Middle frontal gyrus (tissue), 1 donor: ENCODE measurements at regions not wholly inside any gene's neighbourhood (a gene's known extent, or its start where the extent isn't known, plus 50 kb on each side); places are given as distances from the start of the nearest gene placed in this dataset.
"Not testable (repeated sequence)": the region's sequence is repeated elsewhere in the genome, so short reads cannot be mapped to it uniquely, and the experiment has no call there.

Experiments used
- DNase-seq: peaks from one replicate; pipeline ENCODE4 v3.0.0-alpha.2; 2015; ENCODE audit warnings: low spot score; ENCODE audit errors: extremely low spot score

DNA sequence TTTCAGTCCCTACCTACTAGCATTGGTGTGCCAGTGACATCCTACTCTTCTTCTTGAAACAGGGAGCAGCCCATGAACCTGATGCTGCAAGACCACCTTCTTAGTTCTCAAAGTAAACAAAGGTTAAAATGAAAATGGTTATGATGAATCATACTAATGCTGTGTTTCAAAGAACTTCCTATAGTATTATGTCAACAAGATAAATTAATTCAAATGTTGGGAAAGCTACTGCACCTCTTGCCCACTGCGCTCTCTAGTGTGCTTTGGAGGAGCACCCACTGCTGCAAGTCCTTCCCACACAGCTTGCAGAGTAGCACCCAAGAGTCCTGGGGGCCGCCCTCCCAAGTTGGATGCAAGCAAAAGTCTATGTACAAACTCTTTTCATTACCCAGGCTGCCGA, 81.1 kb downstream of the CD200R1L start:
- DNase-seq = no peak

DNA sequence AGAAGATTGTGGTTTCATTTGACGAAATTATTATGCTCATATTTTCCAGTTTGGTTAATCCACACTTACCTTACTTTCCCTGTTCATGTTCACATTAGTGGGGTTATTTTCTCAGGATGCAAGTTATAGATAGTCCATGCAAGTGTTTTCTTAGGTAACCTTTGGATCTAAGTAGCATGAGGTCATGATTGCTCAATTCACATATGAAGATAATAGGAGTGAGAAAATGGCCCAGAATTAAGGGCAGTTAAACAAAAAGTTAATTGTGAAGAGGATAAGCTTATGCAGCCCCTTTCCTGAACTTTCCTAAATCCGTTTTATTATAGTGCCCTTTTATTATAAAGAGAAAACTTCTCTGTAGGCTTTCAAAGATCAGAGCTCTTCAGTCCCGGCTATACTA, 83.4 kb downstream of the CD200R1L start:
- DNase-seq = no peak

DNA sequence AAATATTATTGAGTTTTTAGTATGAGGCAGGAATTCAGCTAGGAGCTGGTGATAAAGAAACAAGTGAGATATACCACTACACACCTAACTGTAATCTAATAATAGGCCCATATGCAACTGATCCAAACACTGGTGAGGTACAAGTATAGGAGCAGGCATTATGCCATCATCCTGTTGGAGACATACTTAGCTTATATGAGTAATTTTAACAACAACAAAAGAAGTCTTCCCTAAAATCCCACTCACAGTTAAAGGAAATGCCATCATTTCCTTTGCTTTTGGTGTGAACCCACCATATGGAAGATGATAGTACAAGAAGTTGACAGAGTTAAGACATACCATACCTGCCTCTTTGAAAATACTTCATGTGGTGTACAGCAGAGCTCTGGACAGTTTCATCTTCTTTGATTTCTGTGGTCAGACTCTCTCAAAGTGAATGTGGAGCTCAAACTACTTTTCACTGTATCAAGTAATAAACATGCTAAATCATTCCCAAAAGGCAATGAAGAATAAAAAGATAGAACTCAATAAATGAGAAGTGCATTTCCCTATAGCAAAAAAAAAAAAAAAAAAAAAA, 85.5 kb downstream of the CD200R1L start:
- no peak for DNase-seq

DNA sequence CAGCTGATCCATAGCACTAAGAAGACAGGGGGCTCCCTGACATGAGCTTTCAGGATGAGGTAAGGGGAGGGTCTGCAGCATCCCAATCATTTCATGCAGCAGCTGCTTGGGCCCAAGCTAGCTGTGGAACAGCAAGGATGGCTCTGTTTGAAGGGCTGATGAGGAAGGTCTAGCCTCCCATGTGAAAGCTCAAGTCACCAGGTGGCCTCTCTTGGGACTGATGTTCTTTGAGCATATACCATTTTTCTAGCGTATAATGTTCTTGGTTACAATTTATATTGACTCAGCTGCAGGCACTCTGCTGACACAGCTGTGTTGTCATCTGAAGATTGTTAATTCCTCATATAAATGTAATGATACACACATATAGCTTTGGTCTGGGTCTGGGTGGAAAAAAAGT, 87.0 kb downstream of the CD200R1L start:
- no peak for DNase-seq

DNA sequence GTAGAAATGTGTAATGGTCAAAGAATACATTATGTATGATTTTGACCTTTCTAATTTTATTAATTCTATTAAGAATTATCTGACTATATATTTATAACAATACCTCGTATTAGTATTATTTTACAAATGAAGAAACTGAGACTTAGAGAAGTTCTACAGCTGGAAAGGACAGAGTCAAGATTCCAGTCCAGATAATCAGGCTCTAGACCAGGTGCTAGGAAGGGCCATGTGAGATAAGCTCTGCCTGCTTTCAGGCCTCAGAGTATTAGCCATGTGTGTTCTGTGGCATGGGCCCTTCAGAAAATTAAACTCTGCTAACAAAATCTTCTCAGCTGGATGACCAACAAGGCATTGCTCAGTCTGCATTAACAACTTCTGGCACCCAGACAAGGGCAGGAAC, 87.5 kb downstream of the CD200R1L start:
- DNase-seq = no peak

DNA sequence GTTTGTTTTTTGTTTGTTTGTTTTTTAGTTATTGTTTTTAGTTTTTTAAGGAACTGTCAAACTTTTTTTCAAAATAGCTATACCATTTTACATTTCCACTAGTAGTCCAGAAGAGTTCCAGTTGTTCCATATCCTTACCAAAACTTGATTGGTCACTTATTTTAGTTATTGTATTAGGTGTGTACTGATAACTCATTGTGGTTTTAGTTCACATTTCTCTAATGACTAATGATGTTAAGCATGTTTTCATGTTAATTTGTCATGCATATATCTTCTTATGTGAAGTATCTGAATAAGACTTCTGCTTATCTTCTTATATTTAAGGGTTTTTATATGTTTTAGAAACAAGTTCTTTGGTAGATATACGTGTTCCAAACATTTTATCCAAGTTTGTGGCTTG, 89.5 kb downstream of the CD200R1L start:
- no peak for DNase-seq

DNA sequence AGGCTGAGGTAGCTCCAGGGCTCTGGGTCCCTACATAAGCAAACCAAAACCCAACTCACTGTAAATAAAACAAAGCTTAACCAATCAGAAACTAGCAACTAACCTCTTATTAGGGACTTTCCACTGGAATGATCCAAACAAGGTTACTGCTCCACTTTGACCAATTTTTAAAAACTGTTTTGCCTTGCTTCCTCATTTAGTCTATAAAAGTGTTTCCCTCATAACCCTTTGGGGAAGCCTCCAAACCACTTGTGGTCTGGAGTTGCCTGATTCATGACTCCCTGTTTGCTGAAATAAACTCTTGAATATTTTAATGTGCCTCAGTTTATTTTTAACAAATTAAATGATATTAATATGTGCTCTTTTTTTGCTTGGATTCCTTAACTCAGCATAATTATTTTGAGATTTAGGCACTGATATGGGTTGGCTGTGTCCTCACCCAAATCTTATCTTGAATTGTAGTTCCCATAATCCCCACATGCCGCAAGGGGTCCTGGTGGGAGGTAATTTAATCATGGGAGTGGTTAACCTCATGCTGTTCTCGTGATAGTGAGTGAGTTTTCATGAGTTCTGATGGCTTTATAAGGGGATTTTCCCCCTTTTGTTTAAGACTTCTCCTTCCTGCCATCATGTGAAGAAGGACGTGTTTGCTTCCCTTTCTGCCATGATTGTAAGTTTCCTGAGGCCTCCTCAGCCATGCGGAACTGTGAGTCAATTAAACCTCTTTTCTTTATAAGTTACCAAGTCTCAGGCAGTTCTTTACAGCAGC, 90.6 kb downstream of the CD200R1L start:
- no peak for DNase-seq

DNA sequence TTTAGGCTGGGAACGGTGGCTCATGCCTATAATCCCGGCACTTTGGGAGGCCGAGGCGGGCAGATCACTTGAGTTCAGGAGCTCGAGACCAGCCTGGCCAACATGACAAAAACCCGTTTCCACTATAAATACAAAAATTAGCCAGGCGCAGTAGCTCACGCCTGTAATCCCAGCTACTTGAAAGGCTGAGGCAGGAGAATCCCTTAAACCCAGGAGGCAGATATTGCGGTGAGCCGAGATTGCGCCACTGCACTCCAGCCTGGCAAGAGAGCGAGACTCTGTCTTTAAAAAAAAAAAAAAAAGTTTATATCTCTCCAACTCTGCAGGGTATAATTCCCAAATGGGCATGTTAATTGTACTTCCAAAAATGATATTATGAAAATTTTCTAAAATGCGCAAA, 91.6 kb downstream of the CD200R1L start:
- DNase-seq = not testable (repeated sequence)

DNA sequence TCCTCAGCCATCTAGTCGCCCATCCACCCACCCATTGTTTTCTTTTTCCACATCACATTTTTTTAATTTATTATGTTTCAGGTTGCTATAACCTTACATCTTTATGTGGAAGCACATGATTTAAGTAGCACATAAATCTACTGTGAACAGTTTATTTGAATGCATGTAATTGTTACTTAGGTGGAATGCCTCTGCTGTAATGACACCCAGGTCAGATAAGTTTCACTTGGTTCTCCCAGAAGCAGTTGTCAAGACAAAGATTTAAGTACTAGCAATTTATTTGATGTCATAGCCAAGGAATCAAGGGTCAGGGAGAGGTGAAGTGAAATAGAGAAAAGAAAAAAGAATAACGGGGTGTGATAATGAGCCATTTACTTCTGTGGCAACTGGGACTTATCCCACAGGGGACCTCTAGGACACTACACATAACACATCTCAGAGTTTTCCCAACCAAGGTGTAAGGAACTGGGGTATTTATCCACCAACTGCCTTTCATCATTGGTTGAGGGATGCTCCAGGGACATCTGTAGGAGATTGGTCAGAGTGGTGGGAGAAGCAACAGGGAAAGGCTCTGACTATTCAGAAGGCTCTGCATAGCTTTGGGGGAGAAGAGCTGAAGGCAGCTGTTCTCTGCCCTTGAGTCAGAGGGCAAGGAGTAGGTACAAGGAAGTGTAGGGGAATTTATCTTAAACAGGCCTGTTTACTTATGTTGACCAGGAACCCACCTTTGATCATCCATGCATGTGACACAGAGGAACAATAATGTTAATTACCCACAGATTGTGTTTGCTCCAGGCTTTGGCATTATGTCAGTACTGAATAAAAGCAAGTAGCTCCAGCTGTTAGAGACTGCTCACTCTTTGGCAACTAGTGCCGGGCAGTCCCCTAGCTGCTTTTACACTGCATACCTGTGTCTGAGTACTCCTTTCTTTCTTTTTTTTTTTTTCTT, 94.8 kb downstream of the CD200R1L start:
- no peak for DNase-seq

DNA sequence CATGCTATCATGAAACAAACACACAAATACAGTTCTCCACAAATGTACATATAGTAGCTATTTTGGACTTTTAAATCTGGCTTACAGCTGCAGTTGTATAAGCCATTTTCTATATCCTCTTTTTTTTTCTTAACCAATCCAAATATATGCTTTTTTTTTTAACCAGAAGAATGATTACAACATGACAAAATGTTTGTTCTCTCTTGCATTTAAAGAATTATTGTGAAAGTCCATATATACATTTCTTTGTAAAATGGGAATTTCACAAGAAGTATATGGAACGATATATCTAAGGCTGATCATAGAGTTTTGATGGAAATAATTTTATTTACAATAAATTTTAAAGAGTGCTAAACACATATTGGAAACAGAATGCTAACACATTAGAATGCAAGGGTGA, 95.6 kb downstream of the CD200R1L start:
- DNase-seq = no peak

DNA sequence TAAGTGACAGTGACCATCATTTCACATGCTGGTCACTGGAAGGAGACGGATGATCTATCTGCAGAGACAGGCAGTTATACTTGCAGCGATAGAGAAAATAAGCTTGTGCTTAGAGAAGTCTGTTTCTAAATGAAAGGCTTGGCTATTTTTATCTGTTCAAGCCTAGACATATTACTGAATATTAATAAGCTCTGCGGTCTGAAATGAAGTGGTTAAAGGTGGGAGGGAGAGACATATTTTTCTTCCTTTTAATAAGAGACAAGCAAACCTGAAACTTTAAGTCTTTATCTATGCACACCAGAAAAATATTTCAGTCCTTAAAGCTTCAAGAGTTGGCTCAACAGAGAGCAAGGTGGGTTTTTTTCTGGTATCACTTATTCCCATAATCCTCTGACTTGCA, 99.0 kb downstream of the CD200R1L start:
- no peak for DNase-seq

DNA sequence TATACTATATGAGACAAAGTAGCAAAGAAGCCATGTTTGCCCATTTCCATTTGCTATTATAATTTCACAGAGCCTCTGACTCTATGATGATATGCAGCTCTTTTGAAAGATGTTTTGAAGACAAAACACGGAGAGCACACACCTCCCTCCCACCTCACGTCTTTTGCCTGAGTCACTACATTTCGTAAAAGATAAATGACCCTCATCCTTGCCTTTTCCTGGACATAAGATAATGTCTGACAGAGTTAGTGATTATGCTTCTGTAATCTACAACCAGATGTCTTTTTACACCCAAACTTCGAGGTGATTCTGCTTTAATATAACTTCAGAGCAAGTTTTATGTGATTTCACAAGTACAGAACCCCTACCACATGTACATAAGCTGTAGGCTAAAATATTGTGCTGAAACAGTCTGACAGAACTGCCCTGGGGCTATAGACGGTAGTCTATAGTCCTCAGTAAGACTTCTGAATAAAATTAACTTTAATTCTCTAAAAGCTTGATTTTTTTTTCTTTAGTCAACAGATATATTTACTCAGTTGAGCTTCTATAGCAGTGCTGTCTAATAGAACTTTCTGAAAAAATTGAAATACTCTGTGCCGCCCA, 99.9 kb downstream of the CD200R1L start:
- DNase-seq = no peak

DNA sequence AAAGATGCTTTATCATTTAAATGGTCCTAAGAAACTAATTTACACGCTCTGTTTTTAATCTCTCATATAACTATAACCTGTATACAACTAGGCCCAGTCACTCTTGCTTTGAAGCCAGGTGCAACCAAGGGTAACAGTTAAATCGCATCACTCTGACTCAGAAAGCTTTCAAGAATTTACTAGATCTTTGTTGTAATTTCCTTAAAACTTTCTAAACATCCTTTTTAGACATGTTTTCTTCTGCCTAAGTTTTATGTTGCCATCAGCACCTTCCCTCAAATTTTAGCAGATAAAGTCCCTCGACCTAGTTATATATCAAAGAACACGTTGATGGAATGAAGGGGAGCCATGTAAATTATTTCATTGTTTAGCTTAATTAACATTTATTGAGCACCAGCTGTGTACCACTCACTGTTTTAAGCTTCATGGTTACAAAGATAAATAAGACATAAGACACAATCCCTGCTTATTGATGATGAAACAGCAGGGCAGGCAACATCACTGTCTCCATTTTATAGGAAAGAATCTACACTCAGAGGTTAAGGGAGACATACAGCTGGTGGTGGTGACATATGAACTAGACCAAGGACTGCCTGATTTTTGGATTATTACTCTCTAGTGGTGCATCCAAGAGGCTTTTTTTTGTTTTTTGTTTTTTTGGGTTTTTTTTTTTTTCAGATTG, 101.0 kb downstream of the CD200R1L start:
- DNase-seq = no peak

DNA sequence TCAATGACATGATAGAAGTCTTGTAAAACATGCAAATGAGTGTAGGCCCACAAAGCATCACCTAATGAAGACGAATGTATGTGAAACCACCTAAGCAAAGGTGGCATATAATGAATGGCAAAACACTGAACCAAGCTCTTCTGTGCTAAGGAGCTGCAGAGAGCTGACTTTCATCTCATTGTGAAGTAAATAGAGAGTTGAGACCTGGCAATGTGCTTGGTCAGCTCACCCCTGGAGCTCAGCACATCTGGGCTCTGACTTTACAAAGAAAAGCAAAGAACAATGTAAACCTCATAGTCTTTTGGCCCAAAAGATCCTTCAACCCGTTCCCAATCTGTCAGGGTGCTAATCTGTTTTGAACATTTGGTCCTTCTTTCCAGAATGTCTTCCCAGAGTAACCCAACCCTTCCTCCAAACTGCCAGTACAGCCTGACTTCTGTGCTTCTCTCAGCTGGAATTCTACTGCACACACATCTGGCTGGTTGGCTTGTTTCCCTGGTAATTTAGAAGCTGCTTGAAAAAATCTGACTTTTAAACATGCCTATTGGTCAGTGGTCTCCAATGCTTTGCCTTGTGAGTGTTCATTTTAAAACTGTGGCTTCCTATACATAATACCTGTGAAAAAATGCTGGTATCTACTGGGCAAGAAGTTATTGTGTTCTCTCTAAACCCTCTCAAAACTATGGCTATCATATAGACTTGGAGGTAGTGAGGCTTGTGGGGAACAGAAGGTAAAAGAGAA, 101.7 kb downstream of the CD200R1L start:
- DNase-seq = no peak

DNA sequence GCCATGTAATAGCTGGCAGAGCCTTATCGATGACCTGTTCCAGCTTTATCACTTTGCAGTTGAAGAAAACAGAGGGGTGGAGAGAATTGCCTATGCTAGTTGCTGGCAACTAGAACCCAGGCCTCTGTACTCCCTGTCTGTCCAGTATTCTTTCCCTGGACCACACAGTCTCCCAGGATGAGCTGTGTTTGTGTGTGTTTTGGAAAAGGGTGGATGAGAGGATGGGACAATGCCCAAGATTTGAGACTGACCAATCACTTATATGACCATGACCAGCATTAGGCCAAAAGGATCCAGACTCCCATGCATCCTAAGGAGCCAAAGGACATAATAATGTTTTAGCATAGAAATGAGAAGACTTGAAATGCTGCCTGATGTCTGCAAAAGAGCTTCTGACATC, 102.6 kb downstream of the CD200R1L start:
- DNase-seq = no peak

DNA sequence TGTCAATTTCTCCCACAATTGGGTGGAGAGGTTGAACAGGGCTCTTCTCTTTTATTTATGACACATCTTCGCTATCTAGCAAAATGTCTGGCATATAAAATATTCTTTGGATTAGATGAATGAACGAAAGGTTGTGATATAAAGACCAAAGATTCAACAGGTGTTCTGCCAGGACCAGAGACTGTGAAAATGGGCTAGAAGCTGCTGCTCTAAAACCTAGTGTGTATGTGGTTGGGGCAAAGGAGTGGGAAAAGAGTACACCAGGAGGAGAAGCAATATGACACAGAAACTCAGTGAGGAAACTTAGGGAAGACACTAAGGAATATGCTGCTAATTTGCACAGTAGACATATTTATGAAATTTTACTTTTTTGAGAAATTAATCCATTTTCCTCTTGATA, 102.0 kb upstream of the CCDC80 start:
- no peak for DNase-seq

DNA sequence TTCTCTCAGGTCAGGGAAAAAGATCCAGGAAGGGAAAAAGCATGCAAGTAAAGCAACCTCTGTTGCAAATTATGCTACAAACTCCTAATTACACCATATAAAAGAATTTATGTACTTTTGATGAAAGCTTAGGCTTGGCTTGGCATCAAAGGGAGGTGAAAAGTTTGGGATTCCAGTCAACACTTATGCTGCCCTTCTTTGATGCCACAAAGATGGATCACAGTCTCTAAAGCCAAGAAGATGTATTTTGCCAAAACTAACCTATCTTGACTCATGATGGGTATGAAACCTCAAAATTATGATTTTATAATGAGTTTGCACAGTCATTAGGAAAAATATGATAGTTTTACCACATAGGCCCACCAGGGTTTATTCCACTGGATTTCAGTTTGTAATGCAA, 101.0 kb upstream of the CCDC80 start:
- no peak for DNase-seq

DNA sequence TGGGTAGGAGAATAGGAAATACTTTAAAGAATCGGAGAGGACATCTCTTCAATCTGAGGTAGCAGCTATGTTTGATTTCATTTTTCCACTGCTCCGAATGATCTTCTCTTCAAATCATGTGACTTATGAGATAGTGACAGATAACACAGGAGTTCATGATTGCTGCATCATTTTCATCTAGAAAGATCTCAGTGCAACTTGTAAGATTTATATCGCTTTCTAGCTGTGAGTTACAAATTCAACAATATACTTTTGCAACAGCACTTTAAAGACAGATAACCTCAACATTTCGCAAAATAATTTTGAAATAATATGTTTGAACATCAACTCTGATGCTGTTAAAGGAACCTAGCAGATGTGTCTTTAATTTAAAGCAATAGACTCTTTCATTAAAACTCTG, 99.9 kb upstream of the CCDC80 start:
- DNase-seq = no peak

DNA sequence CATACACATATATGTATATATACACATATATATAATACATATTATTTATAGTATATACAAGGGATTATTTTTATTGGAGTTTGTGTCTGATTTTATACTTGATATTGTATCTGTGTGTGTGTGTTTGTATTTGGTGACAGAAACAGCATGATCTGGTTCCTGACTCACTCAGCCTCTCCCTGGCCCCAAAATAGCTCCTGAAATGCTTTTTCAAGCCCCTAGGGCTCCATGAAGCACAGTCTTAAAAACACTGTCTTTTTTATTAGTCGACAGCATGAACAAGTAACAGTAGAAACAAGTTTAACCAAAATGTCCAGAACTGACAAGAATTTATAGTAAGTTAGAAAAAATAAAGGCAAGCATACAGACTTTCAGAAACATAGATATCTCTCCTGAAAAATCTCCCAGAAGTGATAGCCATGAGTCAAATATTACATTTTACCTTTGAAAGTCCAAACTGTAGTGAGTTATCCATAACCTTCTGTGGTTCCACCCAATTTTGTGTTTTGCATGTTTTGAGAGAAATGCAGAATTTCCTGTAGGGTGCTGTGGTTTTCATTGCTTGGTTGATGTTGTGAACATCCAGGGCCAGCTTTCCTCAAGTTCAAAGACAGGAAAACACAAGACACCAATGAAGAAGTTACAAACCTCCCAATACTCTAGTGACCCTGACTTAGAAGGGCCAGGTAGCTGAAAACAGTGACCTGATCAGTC, 98.5 kb upstream of the CCDC80 start:
- no peak for DNase-seq

DNA sequence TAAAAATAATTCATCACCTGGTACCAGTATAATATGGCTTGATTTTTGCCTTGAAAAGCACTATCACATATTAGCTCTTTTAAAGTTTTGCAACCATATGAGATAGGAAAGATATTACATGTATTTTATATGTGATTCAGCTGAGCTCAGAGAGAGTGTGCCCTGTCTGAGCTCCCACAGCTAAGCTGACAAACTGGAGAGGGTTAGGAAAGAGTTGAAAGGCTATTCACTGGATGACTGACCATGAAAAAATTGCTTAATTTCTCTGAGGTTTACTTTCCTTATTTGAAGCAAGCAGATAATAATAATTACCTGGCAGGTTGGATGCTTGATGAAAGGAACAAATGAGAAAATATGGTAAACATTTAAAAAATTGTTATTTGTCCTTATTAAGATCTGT, 97.4 kb upstream of the CCDC80 start:
- DNase-seq = no peak
